ENCODE measurements at regions not wholly inside any gene's neighbourhood (a gene's known extent, or its start where the extent isn't known, plus 50 kb on each side); places are given as distances from the start of the nearest gene placed in this dataset.

DNA sequence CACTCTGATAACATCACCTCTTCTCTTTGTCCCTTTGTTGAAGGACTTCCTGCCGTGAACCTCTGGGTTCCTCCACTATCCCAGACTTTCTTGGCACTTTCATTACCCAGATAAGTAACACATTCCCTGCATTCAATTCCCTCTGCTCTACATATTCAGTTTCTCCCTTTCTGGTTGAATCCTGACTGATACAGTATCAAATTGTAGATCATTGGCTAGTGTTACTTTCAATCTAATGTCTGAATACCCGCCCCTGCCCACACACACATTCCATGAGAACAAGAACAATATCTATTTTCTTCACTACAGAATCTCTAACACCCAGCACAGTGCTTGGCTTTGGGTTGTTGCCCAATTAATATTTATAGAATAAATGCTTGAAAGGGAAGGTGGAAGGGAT is 163.5 kb downstream of the ABHD5 start:
- ATAC-seq (no peak), DNase-seq (no peak)
- no peak overlapping the region for H3K4me3 ChIP-seq (ENCODE audit: low read length)
- H3K27ac Mint-ChIP-seq, result no peak overlapping the region
- no peaks in the 10 kb centered on the region for H3K4me1 Mint-ChIP-seq
- H3K27me3 Mint-ChIP-seq (ENCODE audit: low read depth in 2 of 2), result peaks cover 30 to 74% of the 10 kb centered on the region in 2 donors
- no peak overlapping the region for H3K4me3 Mint-ChIP-seq
- peaks cover 10% of the 10 kb centered on the region for H3K27me3 ChIP-seq (ENCODE audit: control insufficient read depth, insufficient read depth, low read length)
- intact Hi-C loops (cut with micrococcal nuclease), result no loop called here
- no peaks in the 10 kb centered on the region for H3K9me3 ChIP-seq (ENCODE audit: control insufficient read depth, insufficient read depth, low read length)
- no peak overlapping the region for H3K27ac ChIP-seq (ENCODE audit: low read length)
- TF ChIP-seq, protein P1, sequence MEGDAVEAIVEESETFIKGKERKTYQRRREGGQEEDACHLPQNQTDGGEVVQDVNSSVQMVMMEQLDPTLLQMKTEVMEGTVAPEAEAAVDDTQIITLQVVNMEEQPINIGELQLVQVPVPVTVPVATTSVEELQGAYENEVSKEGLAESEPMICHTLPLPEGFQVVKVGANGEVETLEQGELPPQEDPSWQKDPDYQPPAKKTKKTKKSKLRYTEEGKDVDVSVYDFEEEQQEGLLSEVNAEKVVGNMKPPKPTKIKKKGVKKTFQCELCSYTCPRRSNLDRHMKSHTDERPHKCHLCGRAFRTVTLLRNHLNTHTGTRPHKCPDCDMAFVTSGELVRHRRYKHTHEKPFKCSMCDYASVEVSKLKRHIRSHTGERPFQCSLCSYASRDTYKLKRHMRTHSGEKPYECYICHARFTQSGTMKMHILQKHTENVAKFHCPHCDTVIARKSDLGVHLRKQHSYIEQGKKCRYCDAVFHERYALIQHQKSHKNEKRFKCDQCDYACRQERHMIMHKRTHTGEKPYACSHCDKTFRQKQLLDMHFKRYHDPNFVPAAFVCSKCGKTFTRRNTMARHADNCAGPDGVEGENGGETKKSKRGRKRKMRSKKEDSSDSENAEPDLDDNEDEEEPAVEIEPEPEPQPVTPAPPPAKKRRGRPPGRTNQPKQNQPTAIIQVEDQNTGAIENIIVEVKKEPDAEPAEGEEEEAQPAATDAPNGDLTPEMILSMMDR (IDR thresholded peaks at IDR 0.05), result no peak
- H3K9me3 Mint-ChIP-seq, result peaks cover 0 to 2% of the 10 kb centered on the region in 2 donors
- H3K36me3 Mint-ChIP-seq, result peaks cover 8% of the 10 kb centered on the region
- no peaks in the 10 kb centered on the region for H3K36me3 ChIP-seq (ENCODE audit: control insufficient read depth, insufficient read depth, low read length)
- no peaks in the 10 kb centered on the region for H3K4me1 ChIP-seq (ENCODE audit: control insufficient read depth, insufficient read depth, low read length)
- WGBS (ENCODE audit: insufficient coverage), result 94% methylated on average over 1 of the region's 2 CpGs

DNA sequence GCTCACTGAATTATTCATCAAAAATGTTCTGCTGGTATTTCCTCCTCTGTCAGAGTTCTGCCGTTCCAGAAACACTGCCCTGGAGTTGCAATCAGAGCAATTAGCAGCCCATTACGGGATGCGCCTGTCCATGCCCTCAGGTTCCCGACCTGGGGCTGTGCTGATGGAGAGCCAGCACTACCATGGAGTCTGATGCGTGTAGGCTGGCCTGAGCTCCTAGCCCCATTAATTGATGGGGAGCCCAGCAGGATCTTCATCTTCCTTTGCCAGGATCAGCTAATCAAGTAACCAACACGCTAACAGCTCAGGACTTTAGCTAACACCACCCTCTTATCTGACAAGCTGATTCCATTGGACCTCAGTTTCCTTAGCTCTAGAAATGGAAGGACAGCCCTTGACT is 164.2 kb downstream of the ABHD5 start:
- Mint-ChIP-seq H3K4me1 (no peaks in the 10 kb centered on the region), H3K36me3 (peaks cover 5% of the 10 kb centered on the region), H3K27ac (no peak overlapping the region), H3K9me3 (peaks cover 0 to 2% of the 10 kb centered on the region in 2 donors), H3K27me3 (ENCODE audit: low read depth in 2 of 2) (peaks cover 34 to 74% of the 10 kb centered on the region in 2 donors), H3K4me3 (no peak overlapping the region)
- H3K27ac ChIP-seq (ENCODE audit: low read length), result no peak overlapping the region
- DNase-seq (no peak), ATAC-seq (no peak)
- intact Hi-C loops (cut with micrococcal nuclease), result no loop called here
- H3K36me3 ChIP-seq (ENCODE audit: control insufficient read depth, insufficient read depth, low read length), result no peaks in the 10 kb centered on the region
- peaks cover 10% of the 10 kb centered on the region for H3K27me3 ChIP-seq (ENCODE audit: control insufficient read depth, insufficient read depth, low read length)
- no peak overlapping the region for H3K4me3 ChIP-seq (ENCODE audit: low read length)
- H3K9me3 ChIP-seq (ENCODE audit: control insufficient read depth, insufficient read depth, low read length), result no peaks in the 10 kb centered on the region
- no peaks in the 10 kb centered on the region for H3K4me1 ChIP-seq (ENCODE audit: control insufficient read depth, insufficient read depth, low read length)
- WGBS (ENCODE audit: insufficient coverage), result 78% methylated on average over 6 of the region's 6 CpGs
- TF ChIP-seq, protein P1 (IDR thresholded peaks at IDR 0.05), result no peak

DNA sequence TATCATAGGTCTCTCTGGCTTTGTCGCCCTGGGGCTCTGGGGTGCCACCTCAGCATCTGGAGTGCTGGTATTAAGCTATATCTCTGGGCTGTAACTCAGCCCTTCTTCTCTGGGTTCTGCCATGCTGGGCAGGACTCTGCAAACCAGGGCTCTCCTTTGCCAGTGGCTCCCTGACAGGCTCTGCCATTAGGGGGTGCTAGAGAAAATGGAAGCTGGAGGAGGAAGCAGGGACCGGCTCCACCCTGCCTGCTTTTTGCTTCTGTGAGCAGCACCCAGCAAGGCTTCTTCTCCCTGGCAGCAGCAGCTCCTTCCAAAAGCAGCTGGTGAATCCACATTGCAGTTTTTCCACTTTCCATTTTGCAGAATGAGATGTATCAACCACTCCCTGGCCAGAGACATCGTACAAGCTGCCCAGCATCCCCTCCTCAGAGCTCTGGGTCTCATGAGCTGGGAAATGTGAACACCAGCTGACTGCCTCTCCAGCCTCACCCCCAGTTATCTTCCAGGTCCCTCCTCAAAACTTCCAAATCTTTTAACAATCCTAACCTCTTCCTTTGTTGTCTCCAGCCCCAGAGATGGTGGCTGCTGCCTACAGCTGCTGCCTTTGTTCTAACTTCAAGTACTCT is 165.0 kb downstream of the ABHD5 start:
- Mint-ChIP-seq H3K27ac (no peak overlapping the region), H3K27me3 (ENCODE audit: low read depth in 2 of 2) (peaks cover 31 to 66% of the 10 kb centered on the region in 2 donors), H3K4me3 (no peak overlapping the region), H3K36me3 (no peaks in the 10 kb centered on the region), H3K9me3 (no peaks in the 10 kb centered on the region), H3K4me1 (no peaks in the 10 kb centered on the region)
- H3K27ac ChIP-seq (ENCODE audit: low read length), result no peak overlapping the region
- H3K4me3 ChIP-seq (ENCODE audit: low read length), result no peak overlapping the region
- ATAC-seq (peak in 1 of 3 donors; percentile 44), DNase-seq (peak in 1 of 2 donors; percentile 40)
- intact Hi-C loops (cut with micrococcal nuclease), result no loop called here
- H3K9me3 ChIP-seq (ENCODE audit: control insufficient read depth, insufficient read depth, low read length), result no peaks in the 10 kb centered on the region
- H3K27me3 ChIP-seq (ENCODE audit: control insufficient read depth, insufficient read depth, low read length), result peaks cover 10% of the 10 kb centered on the region
- no peaks in the 10 kb centered on the region for H3K4me1 ChIP-seq (ENCODE audit: control insufficient read depth, insufficient read depth, low read length)
- TF ChIP-seq, protein P1 (IDR thresholded peaks at IDR 0.05), result no peak
- 30% methylated on average over 3 of the region's 3 CpGs for WGBS (ENCODE audit: insufficient coverage)
- H3K36me3 ChIP-seq (ENCODE audit: control insufficient read depth, insufficient read depth, low read length), result no peaks in the 10 kb centered on the region

DNA sequence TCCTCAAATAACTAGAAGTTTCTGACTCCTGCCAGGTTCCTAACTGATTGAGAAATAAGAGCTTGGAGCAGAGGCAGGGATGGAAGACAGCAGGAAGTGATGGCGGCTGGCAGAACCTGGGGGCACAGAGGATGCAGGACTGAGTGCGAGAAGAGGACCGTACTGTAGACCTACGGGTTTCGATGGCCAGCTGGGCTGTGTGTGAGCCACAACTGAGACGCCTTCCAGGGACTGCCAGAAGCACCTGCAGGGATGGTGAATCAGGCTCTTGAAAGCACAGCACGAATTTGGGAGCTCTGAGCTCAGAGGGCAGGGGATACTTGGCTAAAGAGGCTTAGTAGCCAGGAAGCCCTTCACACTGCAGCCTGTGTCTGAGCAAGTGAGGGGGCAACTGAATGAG is 165.6 kb downstream of the ABHD5 start:
- intact Hi-C loops (cut with micrococcal nuclease), result no loop called here
- Histone ChIP-seq H3K4me1 (ENCODE audit: control insufficient read depth, insufficient read depth, low read length) (no peaks in the 10 kb centered on the region), H3K9me3 (ENCODE audit: control insufficient read depth, insufficient read depth, low read length) (no peaks in the 10 kb centered on the region), H3K27ac (ENCODE audit: low read length) (no peak overlapping the region), H3K4me3 (ENCODE audit: low read length) (no peak overlapping the region), H3K36me3 (ENCODE audit: control insufficient read depth, insufficient read depth, low read length) (no peaks in the 10 kb centered on the region), H3K27me3 (ENCODE audit: control insufficient read depth, insufficient read depth, low read length) (peaks cover 10% of the 10 kb centered on the region)
- Mint-ChIP-seq H3K27me3 (ENCODE audit: low read depth in 2 of 2) (peaks cover 33 to 60% of the 10 kb centered on the region in 2 donors), H3K9me3 (no peaks in the 10 kb centered on the region), H3K4me1 (no peaks in the 10 kb centered on the region), H3K4me3 (no peak overlapping the region), H3K36me3 (no peaks in the 10 kb centered on the region), H3K27ac (no peak overlapping the region)
- ATAC-seq (no peak), DNase-seq (no peak)
- TF ChIP-seq, protein P1 (IDR thresholded peaks at IDR 0.05), result no peak
- 81% methylated on average over 7 of the region's 7 CpGs for WGBS (ENCODE audit: insufficient coverage)
